C4-2B (cell line): ENCODE measurements at regions not wholly inside any gene's neighbourhood (a gene's known extent, or its start where the extent isn't known, plus 50 kb on each side); places are given as distances from the start of the nearest gene placed in this dataset.
A peak's percentile ranks its signal among the peaks of the same experiment; 100 is the strongest.

Experiments
- H3K27ac ChIP-seq: fragments of 450-650 bp; 2 replicates; pipeline ENCODE4 v1.5.1; 2017
- CTCF ChIP-seq: fragments of 450-650 bp; conservative IDR thresholded peaks from 2 replicates; pipeline ENCODE4 v1.5.1; 2017; ENCODE audit warnings: mild to moderate bottlenecking
- ZFX ChIP-seq: fragments of 450-650 bp; IDR thresholded peaks from 2 replicates; pipeline ENCODE4 v1.6.1; 2017

- TF ChIP-seq CTCF (no peak), ZFX (no peak)
- no peak overlapping the region for H3K27ac ChIP-seq
These were observed 642.8 kb downstream of the TNS3 start for GRCh38 chr7:46939089-46939488.

- TF ChIP-seq CTCF (no peak), ZFX (no peak)
- no peak overlapping the region for H3K27ac ChIP-seq
These were observed 644.1 kb downstream of the TNS3 start for GRCh38 chr7:46937826-46938225.

- no peak overlapping the region; the same call in 1 of the 2 replicates for H3K27ac ChIP-seq
- TF ChIP-seq CTCF (no peak), ZFX (no peak)
These were observed 647.6 kb downstream of the TNS3 start for GRCh38 chr7:46934198-46934825.

GRCh38 chr7:46933596-46933995, 648.3 kb downstream of the TNS3 start:
- no peak for TF ChIP-seq ZFX
- no peak for TF ChIP-seq CTCF
- H3K27ac ChIP-seq = no peak overlapping the region

- peak overlapping the region; percentile 47; the same call in 1 of the 2 replicates for H3K27ac ChIP-seq
- no peak for TF ChIP-seq ZFX
- peak; percentile 29 for TF ChIP-seq CTCF
These were observed 649.1 kb downstream of the TNS3 start for GRCh38 chr7:46932676-46933424.

- H3K27ac ChIP-seq = peak overlapping the region; percentile 47; the same call in 1 of the 2 replicates
- TF ChIP-seq CTCF (no peak), ZFX (no peak)
These were observed 649.6 kb downstream of the TNS3 start for GRCh38 chr7:46932306-46932675.

GRCh38 chr7:46930366-46930765, 651.5 kb downstream of the TNS3 start:
- TF ChIP-seq CTCF (no peak), ZFX (no peak)
- H3K27ac ChIP-seq = no peak overlapping the region; the same call in 1 of the 2 replicates
